ENCODE measurements at regions not wholly inside any gene's neighbourhood (a gene's known extent, or its start where the extent isn't known, plus 50 kb on each side); places are given as distances from the start of the nearest gene placed in this dataset.

DNA sequence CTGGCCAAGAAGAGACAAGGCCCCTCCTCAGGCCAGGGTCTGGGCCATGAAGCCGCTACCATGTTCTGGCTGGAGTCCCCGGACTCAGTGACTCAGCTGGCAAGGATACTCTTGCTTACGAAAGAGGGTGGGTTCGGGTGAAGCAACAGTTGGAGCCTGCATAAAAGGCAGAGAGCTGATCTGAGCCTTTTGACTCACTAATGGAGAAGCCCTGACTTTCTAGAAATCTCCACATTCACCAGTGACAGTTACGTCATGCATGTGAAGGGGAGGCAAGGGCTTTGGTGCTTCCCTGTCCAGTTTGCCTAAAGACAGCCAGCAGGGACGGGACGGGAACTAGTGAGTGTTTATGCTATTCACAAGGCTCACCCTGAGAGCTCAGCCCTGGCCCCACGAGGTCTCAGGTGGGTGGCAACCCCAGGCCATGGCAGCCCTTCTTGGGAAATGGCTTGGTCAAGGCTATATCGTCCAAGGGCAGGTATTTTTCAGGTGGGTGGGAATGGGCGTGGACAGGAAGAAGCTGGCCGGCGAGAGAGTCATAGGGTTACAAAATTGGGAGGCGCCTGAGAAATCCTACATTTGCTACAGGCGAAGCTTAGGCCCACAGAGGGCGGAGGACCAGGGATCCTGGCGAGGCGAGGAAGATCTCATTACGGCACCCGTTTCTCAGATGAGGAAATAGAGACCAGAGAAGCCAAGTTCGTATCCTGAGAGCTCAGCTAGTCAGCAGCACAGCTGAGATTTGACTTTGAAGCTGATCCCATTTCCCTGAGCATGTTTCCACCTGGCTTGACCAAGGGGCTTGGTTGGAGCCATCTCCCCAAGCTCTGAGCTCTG, 314.6 kb downstream of the BCL11B start:
- H3K4me1 ChIP-seq (ENCODE audit: insufficient read depth, low read length): no peaks in the 10 kb centered on the region
- POLR2A ChIA-PET: no interaction called here
- H4K20me1 ChIP-seq (ENCODE audit: insufficient read depth, low read length): no peaks in the 10 kb centered on the region
- H3K4me3 ChIP-seq (replicated peaks in 1 of 3; ENCODE audit: insufficient read depth in 1 of 3, low read depth in 2 of 3, low read length in 3 of 3): no peak overlapping the region
- DNase-seq (ENCODE audit: low spot score) (no peak), FAIRE-seq (no peak), ATAC-seq (no peak)
- H3K27me3 ChIP-seq (ENCODE audit: control insufficient read depth in 1 of 2, insufficient read depth in 2 of 2, low read length in 2 of 2): peaks cover 0 to 14% of the 10 kb centered on the region in 2 experiments; a peak in 2 of 5 replicates
- no peak for TF ChIP-seq ZNF296 (CRISPR knock-in tag; conservative IDR thresholded peaks at IDR 0.05)
- TF ChIP-seq CEBPB (IDR thresholded peaks at IDR 0.05; ENCODE audit: borderline replicate concordance, low read depth, low read length): peak; percentile 34; the same call in 1 of the 2 replicates
- no peak overlapping the region for H3K4me2 ChIP-seq (ENCODE audit: low read depth, low read length)
- H3K9ac ChIP-seq (ENCODE audit: insufficient read depth, low read depth, low read length): no peak overlapping the region
- H3K27ac ChIP-seq (ENCODE audit: extremely low read length, insufficient read depth, low read length): no peak overlapping the region
- no peak overlapping the region for H2AFZ ChIP-seq (ENCODE audit: low read length)
- H3K36me3 ChIP-seq (replicated peaks in 1 of 2; ENCODE audit: control insufficient read depth in 1 of 2, insufficient read depth in 2 of 2, low read length in 2 of 2): no peaks in the 10 kb centered on the region
- WGBS (ENCODE audit: low lambda C conversion rate): 30% methylated on average over 15 of the region's 20 CpGs
- CTCF ChIA-PET (ENCODE audit: low intra/inter-chr PET ratio, low total read pairs): no interaction called here
- no TSS peak for BruUV-seq (replicated peaks)
- no peaks in the 10 kb centered on the region for H3K79me2 ChIP-seq (ENCODE audit: insufficient read depth, low read length)
- intact Hi-C loops (cut with micrococcal nuclease; ENCODE audit: unreplicated experiment): no loop called here
- in situ Hi-C loops (cut with HindIII; ENCODE audit: extremely low pct_ligation_motif_present, low pct_unique_long_range_greater_than_20kb): no loop called here
- no peaks in the 10 kb centered on the region for H3K9me3 ChIP-seq (ENCODE audit: low read length)

GRCh38 chr14:98958048-98958631, 313.9 kb downstream of the BCL11B start:
- ChIA-PET CTCF (ENCODE audit: low intra/inter-chr PET ratio, low total read pairs) (no interaction called here), POLR2A (no interaction called here)
- Histone ChIP-seq H3K4me2 (ENCODE audit: low read depth, low read length) (no peak overlapping the region), H3K36me3 (replicated peaks in 1 of 2; ENCODE audit: control insufficient read depth in 1 of 2, insufficient read depth in 2 of 2, low read length in 2 of 2) (no peaks in the 10 kb centered on the region), H3K4me3 (replicated peaks in 1 of 3; ENCODE audit: insufficient read depth in 1 of 3, low read depth in 2 of 3, low read length in 3 of 3) (no peak overlapping the region), H3K27me3 (ENCODE audit: control insufficient read depth in 1 of 2, insufficient read depth in 2 of 2, low read length in 2 of 2) (peaks cover 0 to 8% of the 10 kb centered on the region in 2 experiments; a peak in 2 of 5 replicates), H3K9me3 (ENCODE audit: low read length) (no peaks in the 10 kb centered on the region), H3K27ac (ENCODE audit: extremely low read length, insufficient read depth, low read length) (no peak overlapping the region), H3K4me1 (ENCODE audit: insufficient read depth, low read length) (no peaks in the 10 kb centered on the region), H2AFZ (ENCODE audit: low read length) (no peak overlapping the region), H4K20me1 (ENCODE audit: insufficient read depth, low read length) (no peaks in the 10 kb centered on the region), H3K9ac (ENCODE audit: insufficient read depth, low read depth, low read length) (no peak overlapping the region), H3K79me2 (ENCODE audit: insufficient read depth, low read length) (no peaks in the 10 kb centered on the region)
- DNase-seq (ENCODE audit: low spot score) (no peak), ATAC-seq (no peak), FAIRE-seq (no peak)
- intact Hi-C loops (cut with micrococcal nuclease; ENCODE audit: unreplicated experiment): no loop called here
- 22% methylated on average over 11 of the region's 13 CpGs for WGBS (ENCODE audit: low lambda C conversion rate)
- BruUV-seq (replicated peaks): no TSS peak
- in situ Hi-C loops (cut with HindIII; ENCODE audit: extremely low pct_ligation_motif_present, low pct_unique_long_range_greater_than_20kb): no loop called here
- TF ChIP-seq, protein P1, sequence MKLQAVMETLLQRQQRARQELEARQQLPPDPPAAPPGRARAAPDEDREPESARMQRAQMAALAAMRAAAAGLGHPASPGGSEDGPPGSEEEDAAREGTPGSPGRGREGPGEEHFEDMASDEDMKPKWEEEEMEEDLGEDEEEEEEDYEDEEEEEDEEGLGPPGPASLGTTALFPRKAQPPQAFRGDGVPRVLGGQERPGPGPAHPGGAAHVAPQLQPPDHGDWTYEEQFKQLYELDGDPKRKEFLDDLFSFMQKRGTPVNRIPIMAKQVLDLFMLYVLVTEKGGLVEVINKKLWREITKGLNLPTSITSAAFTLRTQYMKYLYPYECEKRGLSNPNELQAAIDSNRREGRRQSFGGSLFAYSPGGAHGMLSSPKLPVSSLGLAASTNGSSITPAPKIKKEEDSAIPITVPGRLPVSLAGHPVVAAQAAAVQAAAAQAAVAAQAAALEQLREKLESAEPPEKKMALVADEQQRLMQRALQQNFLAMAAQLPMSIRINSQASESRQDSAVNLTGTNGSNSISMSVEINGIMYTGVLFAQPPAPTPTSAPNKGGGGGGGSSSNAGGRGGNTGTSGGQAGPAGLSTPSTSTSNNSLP (IDR thresholded peaks at IDR 0.05; ENCODE audit: low read depth, low read length): no peak
- TF ChIP-seq ARNTL (CRISPR knock-in tag; IDR thresholded peaks at IDR 0.05) (no peak), GMEB1 (CRISPR knock-in tag; IDR thresholded peaks at IDR 0.05; ENCODE audit: borderline replicate concordance) (no peak), TAF1 (CRISPR knock-in tag; IDR thresholded peaks at IDR 0.05) (no peak), ZNF501 (CRISPR knock-in tag; IDR thresholded peaks at IDR 0.05) (no peak), AHR (CRISPR knock-in tag; IDR thresholded peaks at IDR 0.05) (no peak)
- TF ChIP-seq, protein P2, sequence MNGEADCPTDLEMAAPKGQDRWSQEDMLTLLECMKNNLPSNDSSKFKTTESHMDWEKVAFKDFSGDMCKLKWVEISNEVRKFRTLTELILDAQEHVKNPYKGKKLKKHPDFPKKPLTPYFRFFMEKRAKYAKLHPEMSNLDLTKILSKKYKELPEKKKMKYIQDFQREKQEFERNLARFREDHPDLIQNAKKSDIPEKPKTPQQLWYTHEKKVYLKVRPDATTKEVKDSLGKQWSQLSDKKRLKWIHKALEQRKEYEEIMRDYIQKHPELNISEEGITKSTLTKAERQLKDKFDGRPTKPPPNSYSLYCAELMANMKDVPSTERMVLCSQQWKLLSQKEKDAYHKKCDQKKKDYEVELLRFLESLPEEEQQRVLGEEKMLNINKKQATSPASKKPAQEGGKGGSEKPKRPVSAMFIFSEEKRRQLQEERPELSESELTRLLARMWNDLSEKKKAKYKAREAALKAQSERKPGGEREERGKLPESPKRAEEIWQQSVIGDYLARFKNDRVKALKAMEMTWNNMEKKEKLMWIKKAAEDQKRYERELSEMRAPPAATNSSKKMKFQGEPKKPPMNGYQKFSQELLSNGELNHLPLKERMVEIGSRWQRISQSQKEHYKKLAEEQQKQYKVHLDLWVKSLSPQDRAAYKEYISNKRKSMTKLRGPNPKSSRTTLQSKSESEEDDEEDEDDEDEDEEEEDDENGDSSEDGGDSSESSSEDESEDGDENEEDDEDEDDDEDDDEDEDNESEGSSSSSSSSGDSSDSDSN (CRISPR knock-in tag; IDR thresholded peaks at IDR 0.05): no peak

Measured in HepG2 (cell line).